K562 (cell line): ENCODE measurements at regions not wholly inside any gene's neighbourhood (a gene's known extent, or its start where the extent isn't known, plus 50 kb on each side); places are given as distances from the start of the nearest gene placed in this dataset.

ENCODE experiments used
- ATAC-seq: fragments of 200-7000 bp; cut with Tn5 transposase; 3 replicates; pipeline ENCODE4 v1.9.1; 2020; ENCODE audit warnings: moderate library complexity
- BruUV-seq: library from RNA; stranded (reverse); fragments of 400-500 nt; replicated peaks from 2 replicates; lab custom pipeline; 2021; lab: Mats Ljungman, UMichigan
- CTCF ChIA-PET: fragments of 300-600 bp; formaldehyde crosslinking; extraction: SDS; loops from one replicate; lab custom pipeline; 2021; ENCODE audit warnings: low intra/inter-chr PET ratio; lab: Yijun Ruan, JAX
- POLR2A ChIA-PET: fragments of 300-600, 350-650 bp; sonication (Branson Sonifier 250); formaldehyde crosslinking; extraction: SDS; loops from one replicate; lab custom pipeline; 2021; ENCODE audit warnings: antibody characterized with exemption, inconsistent platforms; lab: Yijun Ruan, JAX
- DNase-seq, 4 experiments: peaks; one replicate each; pipeline versions ENCODE4 v3.0.0 to v3.0.0-alpha.2; 2011 to 2018; ENCODE audit warnings: low spot score in 3 of 4, mixed read lengths in 3 of 4; ENCODE audit errors: extremely low read depth in 1 of 4
- FAIRE-seq: peaks from 2 replicates; lab custom pipeline; 2011; peaks lifted over from hg19 to GRCh38; lab: Jason Lieb, UNC
- H2AFZ ChIP-seq: 2 replicates; pipeline ENCODE4 v1.6.0; 2011; ENCODE audit warnings: low read depth, low read length, control low read depth, inconsistent platforms
- H3K27ac ChIP-seq: fragments of 200-600 bp; 3 replicates; pipeline ENCODE4 v1.8.0; 2011; ENCODE audit warnings: low read depth, mild to moderate bottlenecking, control low read depth, inconsistent platforms, low read length, moderate library complexity, mixed read lengths; ENCODE audit errors: extremely low read depth
- H3K27me3 ChIP-seq, 2 experiments: fragments of 300-600 bp in 1 of 2; 2 replicates in 1 of 2; 3 replicates in 1 of 2; pipeline versions ENCODE4 v1.6.0 to v1.8.0; 2011; ENCODE audit warnings: inconsistent platforms in 2 of 2, low read length in 2 of 2, mild to moderate bottlenecking in 1 of 2, mixed read lengths in 1 of 2, moderate library complexity in 1 of 2; ENCODE audit not compliant: control insufficient read depth in 2 of 2, insufficient read depth in 2 of 2
- H3K36me3 ChIP-seq: fragments of 300-600 bp; 3 replicates; pipeline ENCODE4 v1.8.0; 2011; ENCODE audit warnings: mild to moderate bottlenecking, low read length, inconsistent platforms; ENCODE audit not compliant: control insufficient read depth, insufficient read depth
- H3K4me1 ChIP-seq, 2 experiments: fragments of 200-600 bp in 1 of 2; replicated peaks in 1 of 2; 2 replicates in 1 of 2; 3 replicates in 1 of 2; pipeline versions ENCODE4 v1.5.1 to v1.8.0; 2011; ENCODE audit warnings: inconsistent platforms in 2 of 2, low read length in 2 of 2, mild to moderate bottlenecking in 1 of 2, mixed read lengths in 1 of 2, moderate library complexity in 1 of 2; ENCODE audit not compliant: control insufficient read depth in 2 of 2, insufficient read depth in 2 of 2
- H3K4me2 ChIP-seq: 2 replicates; pipeline ENCODE4 v1.6.1; 2011; ENCODE audit warnings: low read length, control low read depth, inconsistent platforms, mixed read lengths; ENCODE audit not compliant: insufficient read depth
- H3K4me3 ChIP-seq: fragments of 200-600 bp; sonication (generic), shearing (Covaris generic); 2 replicates; pipeline ENCODE4 v1.5.1; 2016; ENCODE audit warnings: control low read depth, inconsistent platforms
- H3K79me2 ChIP-seq: fragments of 200-600 bp; 3 replicates; pipeline ENCODE4 v1.8.0; 2011; ENCODE audit warnings: low read length, inconsistent platforms; ENCODE audit not compliant: control insufficient read depth, insufficient read depth
- H3K9ac ChIP-seq, 2 experiments: 2 replicates each; pipeline versions ENCODE4 v1.6.0 to v1.6.1; 2011; ENCODE audit warnings: low read depth in 2 of 2, low read length in 2 of 2, control low read depth in 1 of 2, inconsistent platforms in 1 of 2, mild to moderate bottlenecking in 1 of 2, mixed read lengths in 1 of 2; ENCODE audit not compliant: insufficient read depth in 1 of 2
- H3K9me1 ChIP-seq: one replicate; pipeline ENCODE4 v1.6.0; 2011; ENCODE audit warnings: inconsistent platforms, mild to moderate bottlenecking, low read length, moderate library complexity; ENCODE audit not compliant: control insufficient read depth, insufficient read depth
- H3K9me3 ChIP-seq: replicated peaks from 2 replicates; pipeline ENCODE4 v1.5.1; 2011; ENCODE audit warnings: low read depth, low read length, inconsistent platforms; ENCODE audit not compliant: control insufficient read depth, insufficient read depth
- H4K20me1 ChIP-seq: replicated peaks from 2 replicates; pipeline ENCODE4 v1.6.1; 2011; ENCODE audit warnings: low read length, inconsistent platforms, mixed read lengths; ENCODE audit not compliant: control insufficient read depth, insufficient read depth
- ATF2 ChIP-seq: sonication (generic); formaldehyde crosslinking; IDR thresholded peaks from 2 replicates; pipeline ENCODE4 v1.8.1; 2022; ENCODE audit warnings: missing genetic modification reagents
- NCOA1 ChIP-seq: fragments of 450-650 bp; IDR thresholded peaks from 2 replicates; pipeline ENCODE4 v1.6.1; 2016; ENCODE audit warnings: low read depth
- PKNOX1 ChIP-seq: fragments of 450-650 bp; IDR thresholded peaks from 2 replicates; pipeline ENCODE4 v1.6.1; 2016
- PML ChIP-seq: IDR thresholded peaks from 2 replicates; pipeline ENCODE4 v1.6.1; 2012; ENCODE audit warnings: low read length, inconsistent platforms
- PRDM10 ChIP-seq: fragments of 450-650 bp; IDR thresholded peaks from 2 replicates; pipeline ENCODE4 v1.6.1; 2018; ENCODE audit not compliant: partially characterized antibody
- SRSF9 ChIP-seq: fragments of 200-400 bp; formaldehyde crosslinking; IDR thresholded peaks from 2 replicates; pipeline ENCODE4 v1.6.1; 2017; ENCODE audit warnings: low read depth, low read length, borderline replicate concordance
- TEAD4 ChIP-seq, 2 experiments: sonication (generic) in 1 of 2; formaldehyde crosslinking in 1 of 2; IDR thresholded peaks; 2 replicates each; pipeline versions ENCODE4 v1.6.1 to v1.8.0; 2012 to 2022; ENCODE audit warnings: borderline replicate concordance in 1 of 2, inconsistent platforms in 1 of 2, low read length in 1 of 2, mild to moderate bottlenecking in 1 of 2, missing genetic modification reagents in 1 of 2
- ZBTB8A ChIP-seq: fragments of 450-650 bp; IDR thresholded peaks from 2 replicates; pipeline ENCODE4 v1.6.1; 2018; ENCODE audit warnings: mild to moderate bottlenecking, moderate library complexity; ENCODE audit not compliant: partially characterized antibody
- ZFP30 ChIP-seq: fragments of 250-450 bp; sonication (Bioruptor Pico); IDR thresholded peaks from 2 replicates; pipeline ENCODE4 v1.8.0; 2022; ENCODE audit warnings: moderate library complexity, mild to moderate bottlenecking, inconsistent platforms, borderline replicate concordance
- ZNF354B ChIP-seq: fragments of 250-450 bp; sonication (Bioruptor Pico); IDR thresholded peaks from 2 replicates; pipeline ENCODE4 v1.4.0; 2020
- ZNF707 ChIP-seq: fragments of 250-450 bp; sonication (Bioruptor Pico); conservative IDR thresholded peaks from 2 replicates; pipeline ENCODE4 v1.8.0; 2022; ENCODE audit warnings: inconsistent platforms, mild to moderate bottlenecking, moderate library complexity
- WGBS: fragments of 100-300 bp; shearing (Covaris generic); methylation state at CpG from one replicate; pipeline ENCODE4 v1.1.6; 2016; ENCODE audit warnings: low coverage, mixed read lengths; ENCODE audit not compliant: insufficient coverage; ENCODE audit errors: missing lambda C conversion rate; 5-methylcytosine and 5-hydroxymethylcytosine counted together
- in situ Hi-C: fragments of 300-500 bp; cut with MboI; formaldehyde crosslinking; loops from 4 replicates; pipeline ENCODE4 v1.15.0; 2018; ENCODE audit warnings: inconsistent platforms, mixed read lengths
- intact Hi-C: fragments of 100-400 bp; cut with micrococcal nuclease; formaldehyde crosslinking; loops from 2 replicates; pipeline ENCODE4 v1.14.2; 2022
- TF ChIP-seq, protein P1 (sequence below): IDR thresholded peaks from 2 replicates; pipeline ENCODE4 v1.6.1; 2011; ENCODE audit warnings: borderline replicate concordance, low read depth, mild to moderate bottlenecking, moderate library complexity, low read length; ENCODE audit not compliant: insufficient read depth, poor library complexity, severe bottlenecking
- TF ChIP-seq, protein P2 (sequence below): sonication (generic); IDR thresholded peaks from 2 replicates; pipeline ENCODE4 v1.6.1; 2016

DNA sequence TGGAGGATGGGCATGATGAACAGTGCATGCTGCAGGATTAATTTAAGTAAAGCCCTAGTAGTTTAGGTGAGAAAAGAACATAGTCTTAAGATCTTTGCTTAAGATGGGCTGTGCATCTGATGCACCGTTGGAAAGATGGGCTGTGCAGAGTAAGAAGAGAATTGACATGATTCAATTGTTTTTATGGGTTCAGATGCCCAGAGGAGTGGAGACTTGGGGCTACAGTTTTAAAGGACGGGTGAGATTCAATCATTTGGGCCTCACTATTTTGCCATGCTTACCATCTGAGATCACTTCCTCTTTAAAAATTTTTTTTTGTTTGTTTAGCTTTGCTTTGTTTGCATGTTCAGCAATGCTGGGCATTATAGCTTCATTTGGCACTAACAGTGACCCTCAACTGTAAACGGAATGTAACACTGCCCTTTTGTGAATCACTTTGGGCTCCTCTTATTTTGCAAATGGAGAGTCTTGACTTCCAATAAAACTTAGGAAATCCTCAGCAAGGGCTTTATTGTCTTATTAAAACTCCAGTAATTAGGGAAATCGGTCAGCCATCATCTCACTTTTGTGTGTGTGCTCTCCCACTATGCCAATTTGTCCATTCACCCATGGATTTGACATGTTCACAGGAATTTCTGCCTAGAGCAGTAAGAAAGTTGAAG lies 216.1 kb upstream of the TLL1 start:
- FAIRE-seq, result no peak
- TF ChIP-seq NCOA1, result no peak
- no peak for TF ChIP-seq ATF2
- TF ChIP-seq, protein P1, sequence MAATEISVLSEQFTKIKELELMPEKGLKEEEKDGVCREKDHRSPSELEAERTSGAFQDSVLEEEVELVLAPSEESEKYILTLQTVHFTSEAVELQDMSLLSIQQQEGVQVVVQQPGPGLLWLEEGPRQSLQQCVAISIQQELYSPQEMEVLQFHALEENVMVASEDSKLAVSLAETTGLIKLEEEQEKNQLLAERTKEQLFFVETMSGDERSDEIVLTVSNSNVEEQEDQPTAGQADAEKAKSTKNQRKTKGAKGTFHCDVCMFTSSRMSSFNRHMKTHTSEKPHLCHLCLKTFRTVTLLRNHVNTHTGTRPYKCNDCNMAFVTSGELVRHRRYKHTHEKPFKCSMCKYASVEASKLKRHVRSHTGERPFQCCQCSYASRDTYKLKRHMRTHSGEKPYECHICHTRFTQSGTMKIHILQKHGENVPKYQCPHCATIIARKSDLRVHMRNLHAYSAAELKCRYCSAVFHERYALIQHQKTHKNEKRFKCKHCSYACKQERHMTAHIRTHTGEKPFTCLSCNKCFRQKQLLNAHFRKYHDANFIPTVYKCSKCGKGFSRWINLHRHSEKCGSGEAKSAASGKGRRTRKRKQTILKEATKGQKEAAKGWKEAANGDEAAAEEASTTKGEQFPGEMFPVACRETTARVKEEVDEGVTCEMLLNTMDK, result no peak
- no peak for TF ChIP-seq ZFP30 (CRISPR knock-in tag)
- TF ChIP-seq TEAD4 (IDR thresholded peaks at IDR 0.05; ENCODE audit: low read length), result no peak
- TF ChIP-seq TEAD4 (CRISPR knock-in tag; IDR thresholded peaks at IDR 0.05; ENCODE audit: borderline replicate concordance), result no peak
- TF ChIP-seq ZBTB8A, result no peak
- TF ChIP-seq, protein P2, sequence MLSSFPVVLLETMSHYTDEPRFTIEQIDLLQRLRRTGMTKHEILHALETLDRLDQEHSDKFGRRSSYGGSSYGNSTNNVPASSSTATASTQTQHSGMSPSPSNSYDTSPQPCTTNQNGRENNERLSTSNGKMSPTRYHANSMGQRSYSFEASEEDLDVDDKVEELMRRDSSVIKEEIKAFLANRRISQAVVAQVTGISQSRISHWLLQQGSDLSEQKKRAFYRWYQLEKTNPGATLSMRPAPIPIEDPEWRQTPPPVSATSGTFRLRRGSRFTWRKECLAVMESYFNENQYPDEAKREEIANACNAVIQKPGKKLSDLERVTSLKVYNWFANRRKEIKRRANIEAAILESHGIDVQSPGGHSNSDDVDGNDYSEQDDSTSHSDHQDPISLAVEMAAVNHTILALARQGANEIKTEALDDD, result no peak
- no peak for TF ChIP-seq PKNOX1
- TF ChIP-seq ZNF707 (CRISPR knock-in tag), result no peak
- TF ChIP-seq PML, result no peak
- TF ChIP-seq PRDM10, result no peak
- TF ChIP-seq ZNF354B (CRISPR knock-in tag), result no peak
- no peak for TF ChIP-seq SRSF9

More for the DNA sequence above, 216.1 kb upstream of the TLL1 start:
- BruUV-seq, result no TSS peak
- Histone ChIP-seq H3K4me3 (no peak overlapping the region), H3K9ac (no peak overlapping the region), H2AFZ (no peak overlapping the region), H3K4me2 (no peak overlapping the region), H4K20me1 (no peaks in the 10 kb centered on the region), H3K79me2 (no peaks in the 10 kb centered on the region), H3K9me3 (no peaks in the 10 kb centered on the region), H3K27me3 (no peaks in the 10 kb centered on the region), H3K36me3 (no peaks in the 10 kb centered on the region), H3K4me1 (no peaks in the 10 kb centered on the region), H3K27ac (no peak overlapping the region), H3K9me1 (no peaks in the 10 kb centered on the region)
- POLR2A ChIA-PET, result no interaction called here
- CTCF ChIA-PET, result no interaction called here
- intact Hi-C loops, result no loop called here
- in situ Hi-C loops, result no loop called here
- no peak for DNase-seq
- no peak for ATAC-seq
- WGBS, result 0% methylated on average over 4 of the region's 4 CpGs
